GM21447 (cell line): ENCODE measurements at regions not wholly inside any gene's neighbourhood (a gene's known extent, or its start where the extent isn't known, plus 50 kb on each side); places are given as distances from the start of the nearest gene placed in this dataset.

ENCODE experiments used
- ATAC-seq: cut with Tn5 transposase; IDR thresholded peaks from one replicate; pipeline ENCODE4 v1.9.1; 2021; ENCODE audit not compliant: unreplicated experiment

DNA sequence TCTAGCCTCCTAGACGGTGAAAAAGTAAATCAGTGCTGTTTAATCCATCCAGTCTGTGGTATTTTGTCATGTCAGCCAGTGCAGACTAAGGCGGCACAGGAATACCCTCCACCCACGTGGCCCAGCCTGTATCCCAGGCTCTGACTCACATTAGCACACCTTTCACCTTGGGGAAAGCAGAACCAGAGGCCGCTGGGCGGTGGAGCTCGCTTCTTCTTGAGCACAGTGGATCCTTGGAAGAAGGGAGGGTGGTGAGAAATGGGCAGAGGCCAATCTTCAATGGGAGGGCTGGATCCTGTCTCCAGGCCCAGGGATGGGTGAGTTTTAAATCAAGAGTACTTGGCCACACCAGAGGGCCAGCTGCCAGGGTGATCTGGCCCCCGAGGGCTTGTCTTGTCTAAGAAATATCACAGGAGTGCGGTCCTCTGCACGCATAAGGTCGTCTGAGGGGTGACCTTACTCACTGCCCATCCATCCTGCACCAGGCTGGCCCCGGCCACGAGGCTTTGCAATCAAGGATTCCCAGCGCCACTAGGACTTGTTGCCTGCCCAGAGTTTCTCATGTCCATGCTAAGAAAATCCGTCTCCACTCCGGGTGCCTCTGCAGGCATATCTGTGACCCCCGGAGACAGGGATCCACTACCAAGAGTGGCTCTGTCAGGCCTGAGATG, 658.5 kb downstream of the BRD1 start:
- no peak for ATAC-seq

DNA sequence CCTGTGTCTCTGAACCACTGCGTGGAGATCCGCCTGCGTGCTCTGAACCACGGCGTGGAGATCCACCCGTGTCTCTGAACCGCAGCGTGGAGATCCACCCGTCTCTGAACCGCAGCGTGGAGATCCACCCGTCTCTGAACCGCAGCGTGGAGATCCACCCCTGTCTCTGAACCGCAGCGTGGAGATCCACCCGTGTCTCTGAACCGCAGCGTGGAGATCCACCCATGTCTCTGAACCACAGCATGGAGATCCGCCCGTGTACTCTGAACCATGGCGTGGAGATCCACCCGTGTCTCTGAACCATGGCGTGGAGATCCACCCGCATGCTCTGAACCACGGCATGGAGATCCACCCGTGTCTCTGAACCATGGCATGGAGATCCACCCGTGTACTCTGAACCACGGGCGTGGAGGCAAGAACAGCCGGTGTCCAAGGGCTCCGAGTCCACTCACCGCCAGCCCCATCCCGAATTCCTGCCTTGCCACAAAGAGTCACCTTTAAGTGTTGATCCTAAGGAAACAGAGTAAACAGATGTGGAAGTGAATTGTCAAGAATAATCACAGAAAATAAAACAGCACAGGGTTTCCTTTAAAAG, 659.4 kb downstream of the BRD1 start:
- no peak for ATAC-seq

DNA sequence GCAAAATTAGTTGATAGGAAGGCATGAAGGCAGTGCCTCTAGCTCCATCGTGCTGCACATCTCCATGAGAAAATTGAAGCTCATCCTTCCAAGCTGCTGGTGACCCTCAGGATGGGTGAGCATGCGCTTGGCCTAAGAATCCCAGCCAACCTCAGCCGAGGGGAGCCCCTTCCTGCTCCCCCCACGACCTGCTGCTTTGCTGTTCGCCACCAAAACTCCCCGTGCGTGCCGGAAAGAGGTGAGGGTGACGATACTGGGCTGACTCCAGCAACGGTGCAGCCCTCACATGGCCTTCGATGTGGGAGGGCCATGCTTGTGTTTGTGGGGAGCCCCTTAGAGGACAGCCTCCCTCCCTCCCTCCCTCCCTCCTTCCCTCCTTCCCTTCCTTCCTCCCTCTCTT, 660.9 kb downstream of the BRD1 start:
- no peak for ATAC-seq

DNA sequence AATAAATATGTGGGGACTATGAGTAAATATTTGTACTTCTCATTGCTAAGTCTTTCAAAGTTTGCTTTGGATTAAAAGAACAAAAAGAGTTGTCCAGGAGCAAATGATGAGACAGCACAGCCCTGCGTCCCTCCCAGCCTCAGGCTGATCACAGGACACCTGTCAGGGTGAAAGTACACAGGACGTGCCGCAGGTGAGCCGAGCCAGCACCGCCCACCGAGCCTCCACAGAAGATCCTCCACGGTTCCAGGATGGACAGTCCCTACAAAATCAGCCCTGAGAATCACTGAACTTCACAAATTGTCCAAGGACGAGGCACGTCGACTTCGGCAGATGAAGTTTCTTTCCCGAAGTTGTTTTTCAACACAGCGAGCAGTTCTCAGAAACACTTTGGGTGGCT, 661.5 kb downstream of the BRD1 start:
- no peak for ATAC-seq

DNA sequence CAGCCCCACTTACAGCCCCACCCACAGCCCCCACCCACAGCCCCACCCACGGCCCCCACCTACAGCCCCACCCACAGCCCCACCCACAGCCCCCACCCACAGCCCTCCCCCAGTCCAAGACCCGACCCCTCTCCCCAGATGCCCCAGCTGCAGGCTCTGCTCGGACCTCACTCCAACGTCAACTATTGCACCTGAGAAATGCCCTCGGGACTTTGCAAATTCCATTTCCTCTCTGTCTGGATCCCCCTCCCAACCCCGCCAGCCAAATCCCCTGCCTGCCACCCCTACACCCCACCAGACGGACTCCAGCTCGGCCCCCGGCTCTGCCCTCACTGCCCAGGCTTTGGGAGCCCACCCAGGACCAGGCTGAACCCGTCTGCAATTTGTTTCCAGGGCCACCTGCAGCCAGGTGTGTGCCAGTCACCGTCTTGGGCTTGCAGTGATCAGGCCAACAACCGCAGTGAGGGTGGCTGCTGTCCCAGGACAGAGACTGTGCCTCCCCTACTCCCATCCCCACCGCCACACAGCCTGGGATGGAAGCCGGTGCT, 662.8 kb downstream of the BRD1 start:
- ATAC-seq = no peak

DNA sequence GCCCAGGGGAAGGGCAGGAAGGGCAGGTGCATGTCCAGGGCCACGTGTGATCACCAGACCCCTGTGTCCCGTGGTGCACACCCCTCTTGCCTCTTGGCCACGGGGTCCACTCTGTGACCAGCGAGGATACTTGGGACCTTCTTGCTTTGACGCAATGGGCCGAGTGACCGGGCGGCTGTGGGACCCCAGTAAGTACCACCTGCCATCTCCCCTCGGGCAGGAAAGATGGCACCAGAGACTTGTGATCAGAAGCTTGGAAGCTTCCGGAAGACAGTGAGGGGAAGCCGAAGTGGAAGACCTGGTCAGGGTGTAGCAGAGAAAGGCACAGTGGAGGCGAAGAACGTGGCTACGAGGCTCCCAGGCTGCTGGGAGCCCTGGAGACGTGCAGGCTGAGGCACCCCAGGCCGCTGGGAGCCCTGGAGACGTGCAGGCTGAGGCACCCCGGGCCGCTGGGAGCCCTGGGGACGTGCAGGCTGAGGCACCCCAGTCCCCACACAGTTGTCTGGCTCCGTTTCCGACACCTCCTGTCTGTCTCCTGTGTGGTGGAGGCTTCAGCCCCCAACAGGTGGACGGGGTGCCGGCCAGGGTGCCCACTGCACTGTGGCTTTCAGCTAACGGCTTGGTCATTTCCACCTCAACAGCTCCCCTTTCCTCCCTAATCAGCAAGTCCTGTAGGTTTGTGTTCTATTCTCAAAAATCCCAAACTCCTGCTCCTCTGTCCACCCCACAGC, 663.5 kb downstream of the BRD1 start:
- no peak for ATAC-seq

DNA sequence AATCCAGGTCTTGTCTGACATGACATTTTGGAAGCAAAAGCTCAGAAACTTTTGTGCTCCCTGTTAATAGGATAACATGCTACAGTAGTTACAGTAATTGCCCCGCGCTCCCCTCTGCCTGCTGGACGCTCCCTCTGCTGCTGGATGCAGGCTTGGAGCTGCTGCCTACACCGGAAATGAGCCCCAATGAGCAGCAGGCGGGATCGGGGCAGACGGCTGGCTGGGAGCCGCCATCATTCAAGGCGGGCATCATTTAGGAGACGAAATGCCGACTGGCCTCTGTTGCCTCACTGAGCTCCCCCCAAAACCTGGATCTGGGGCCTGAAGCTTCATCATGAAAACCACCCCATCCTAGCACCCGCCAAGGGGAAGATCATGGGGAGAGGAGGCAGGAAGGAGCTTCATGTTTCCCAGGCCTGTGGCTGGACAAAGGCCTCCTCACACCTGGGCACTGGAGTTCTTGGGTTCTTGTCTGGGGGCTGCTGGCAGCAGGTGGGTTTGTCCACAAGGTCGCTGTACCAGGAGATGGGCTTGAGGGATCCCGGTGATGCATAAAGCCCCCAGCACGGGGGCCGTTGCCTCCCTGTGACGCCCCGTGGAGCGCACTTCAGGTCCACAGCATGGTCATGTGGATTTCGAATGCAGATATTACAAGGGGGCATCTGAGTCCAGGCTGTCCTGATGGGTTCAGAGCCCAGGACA, 664.3 kb downstream of the BRD1 start:
- ATAC-seq = no peak

DNA sequence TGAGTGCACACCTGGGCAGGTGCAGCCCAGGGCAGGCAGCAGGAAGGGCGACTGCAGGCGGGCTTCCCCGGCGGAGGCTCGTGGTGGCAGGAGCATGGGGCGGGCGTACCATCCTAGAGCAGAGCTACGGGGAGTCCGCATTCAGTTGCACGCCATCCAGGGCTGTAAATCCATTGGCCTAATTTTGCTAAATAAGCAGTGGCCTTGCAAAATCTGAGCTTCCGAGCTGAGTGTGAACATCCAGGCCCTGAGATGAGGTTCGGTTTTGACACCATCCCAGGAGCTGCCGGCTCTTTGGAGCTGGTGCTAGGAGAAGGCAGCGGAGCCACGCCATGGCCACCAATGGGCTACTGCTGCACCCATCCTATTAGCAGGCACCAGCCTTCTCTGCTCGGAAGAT, 664.8 kb downstream of the BRD1 start:
- no peak for ATAC-seq

DNA sequence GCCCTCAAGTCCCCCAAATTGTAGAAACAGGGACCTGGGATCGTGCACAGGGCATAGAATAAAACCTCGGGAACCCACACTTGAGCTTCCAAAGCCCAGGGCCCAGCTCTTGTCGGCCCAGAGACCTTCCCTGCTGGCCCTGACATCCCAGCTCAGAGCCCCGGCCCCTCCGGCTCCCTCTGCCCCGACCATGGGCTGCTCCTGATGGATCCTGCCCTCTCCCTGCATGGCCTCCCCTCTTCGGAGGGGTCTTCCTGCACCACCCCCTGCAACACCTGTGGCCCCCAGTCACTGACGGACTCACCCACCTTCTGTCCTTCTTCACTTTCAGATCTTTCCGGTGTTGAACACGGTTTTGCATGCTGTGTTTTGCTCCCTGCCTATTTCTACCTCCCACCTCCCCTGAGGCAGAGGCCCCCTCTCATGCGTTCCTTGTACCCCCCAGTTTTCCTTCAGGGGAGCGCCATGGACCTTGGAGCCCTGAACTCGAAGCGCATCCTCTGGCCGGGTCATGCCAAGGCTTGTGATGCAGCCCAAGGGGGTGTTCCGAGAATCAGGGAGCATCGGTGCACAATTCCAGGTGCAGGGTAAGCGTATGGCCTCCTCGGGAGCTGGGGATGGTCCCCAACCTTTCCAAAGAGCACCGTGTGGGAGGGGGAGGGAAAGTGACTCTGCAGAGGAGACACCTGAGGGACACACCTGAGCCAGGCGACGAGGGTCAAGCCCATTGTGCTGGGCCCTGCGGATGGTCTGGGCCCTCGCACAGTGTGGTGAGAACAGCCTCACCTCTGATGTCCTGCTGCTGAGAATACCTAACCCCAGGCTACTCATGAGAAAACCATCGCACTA, 666.4 kb downstream of the BRD1 start:
- ATAC-seq = no peak

DNA sequence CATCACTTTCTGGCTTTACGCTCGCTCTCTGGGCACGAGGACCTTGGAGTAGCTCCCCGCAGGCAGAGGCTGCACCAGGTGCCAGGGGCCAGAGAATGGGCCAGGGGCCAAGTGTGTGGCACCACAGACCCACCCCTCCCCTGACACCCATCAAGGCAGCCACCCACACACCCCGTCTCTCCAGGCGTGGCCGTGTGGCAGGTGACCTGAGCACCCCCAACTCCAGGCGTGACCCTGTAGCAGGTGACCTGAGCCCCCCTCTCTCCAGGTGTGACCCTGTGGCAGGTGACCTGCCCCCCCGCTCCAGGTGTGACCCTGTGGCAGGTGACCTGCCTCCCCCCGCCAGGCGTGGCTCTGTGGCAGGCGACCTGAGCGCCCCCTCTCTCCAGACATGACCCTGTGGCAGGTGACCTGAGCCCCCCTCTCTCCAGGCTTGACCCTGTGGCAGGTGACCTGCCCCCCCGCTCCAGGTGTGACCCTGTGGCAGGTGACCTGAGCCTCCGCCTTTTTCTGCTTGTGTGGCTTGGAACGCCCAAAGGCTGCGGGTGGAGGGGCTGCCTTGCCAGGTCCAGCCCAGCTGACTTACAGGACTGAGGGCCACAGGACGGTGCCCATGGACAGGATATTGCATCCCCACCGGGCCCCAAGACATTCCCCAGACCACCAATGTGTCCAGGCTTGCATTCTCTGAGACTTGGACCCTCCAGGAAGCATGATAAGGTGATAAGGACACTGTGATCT, 667.2 kb downstream of the BRD1 start:
- ATAC-seq = no peak

DNA sequence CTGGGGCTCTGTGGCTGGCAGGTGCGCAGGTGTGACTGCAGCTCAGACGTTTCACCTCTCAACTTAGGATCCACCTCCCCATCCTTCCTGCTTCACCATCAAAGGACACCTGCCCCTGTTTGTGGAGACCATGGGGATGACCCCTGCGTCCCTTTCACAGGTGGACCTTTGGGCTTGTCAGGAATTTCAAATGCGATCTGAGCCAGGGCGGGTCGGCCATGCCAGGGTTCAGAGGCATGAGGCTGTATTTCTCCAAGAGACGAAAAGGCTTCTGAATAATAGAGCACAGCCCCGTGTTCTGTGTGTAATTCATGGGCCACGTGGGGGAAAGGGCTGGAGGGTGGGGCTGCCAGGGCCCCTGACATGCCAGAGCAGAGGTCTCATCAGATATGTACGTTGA, 668.0 kb downstream of the BRD1 start:
- ATAC-seq = no peak

DNA sequence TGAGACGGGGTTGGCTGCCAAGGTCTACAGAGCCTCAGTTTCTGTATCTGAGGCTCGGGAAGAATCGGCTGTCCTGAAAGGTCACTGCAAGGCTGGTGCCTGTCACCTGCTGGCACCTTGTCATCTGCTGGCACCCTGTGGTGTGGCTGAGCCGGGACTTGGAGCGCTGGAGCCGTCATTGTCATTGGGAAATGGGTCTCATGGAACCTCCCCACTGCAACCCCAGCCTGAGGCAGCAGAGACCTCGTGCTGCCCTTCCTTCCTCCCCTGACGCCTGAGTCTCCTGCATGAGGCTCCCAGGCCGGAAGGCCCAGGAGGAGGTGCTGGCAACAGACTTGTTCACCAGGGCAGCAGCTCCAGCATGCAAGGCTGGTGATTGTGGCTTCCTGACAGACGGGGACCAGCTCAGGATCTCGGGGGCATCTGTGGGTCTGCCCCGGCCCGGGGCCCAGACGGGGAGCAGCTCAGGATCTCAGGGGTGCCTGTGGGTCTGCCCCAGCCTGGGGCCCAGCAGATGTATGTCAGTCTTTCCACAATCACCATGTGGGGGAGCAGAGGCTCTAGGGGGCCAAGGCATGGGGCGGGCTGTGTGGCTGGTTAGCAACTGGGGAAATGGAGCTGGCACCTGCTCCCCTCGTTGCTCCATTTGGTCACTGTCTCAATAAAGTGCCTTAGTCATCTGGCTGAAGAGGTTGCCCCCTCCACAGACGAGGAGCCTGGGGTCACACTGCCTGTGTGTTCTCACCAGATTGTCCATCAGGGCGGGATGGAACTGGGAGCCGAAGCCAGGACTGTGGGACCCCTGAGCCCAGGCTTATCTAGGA, 668.7 kb downstream of the BRD1 start:
- ATAC-seq = no peak

DNA sequence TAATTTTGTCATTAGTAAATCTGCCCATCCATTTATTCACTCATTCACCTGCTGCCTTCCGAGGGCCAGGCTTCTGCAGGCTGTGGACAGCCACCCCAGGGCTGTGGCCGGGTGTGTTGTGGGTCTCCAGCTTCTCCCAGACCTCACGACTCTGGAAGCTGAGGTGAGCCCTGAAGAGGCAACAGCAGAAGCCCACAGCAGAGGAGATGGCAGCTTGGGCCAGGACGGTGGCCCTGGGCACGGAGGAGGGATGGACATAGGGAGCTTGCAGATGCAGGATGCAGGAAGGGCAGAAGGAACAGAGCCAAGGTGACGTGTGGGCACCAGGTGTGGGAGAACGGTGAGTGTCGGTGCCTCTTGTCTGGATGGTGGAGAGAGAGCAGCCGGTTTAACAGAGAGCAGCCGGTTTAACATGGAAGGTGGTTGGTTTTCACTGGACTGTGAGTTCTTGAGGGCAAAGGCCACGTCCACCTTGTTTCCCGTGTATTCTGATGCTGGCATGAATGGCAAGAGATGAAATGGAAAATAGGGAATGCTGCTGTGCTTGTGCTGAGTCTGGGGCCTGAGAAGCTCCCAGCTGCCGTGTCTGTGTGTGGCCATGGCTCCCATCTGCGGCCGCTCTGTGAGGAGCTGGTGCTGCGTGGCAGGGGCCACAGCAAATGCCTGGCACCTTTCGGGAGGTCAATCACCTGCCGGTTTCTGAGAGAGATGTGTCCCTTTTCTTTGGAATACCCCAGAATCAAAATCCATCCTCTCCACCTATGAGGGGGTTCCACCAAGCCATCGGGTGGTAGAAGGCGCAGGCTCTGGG, 669.9 kb downstream of the BRD1 start:
- ATAC-seq = no peak

DNA sequence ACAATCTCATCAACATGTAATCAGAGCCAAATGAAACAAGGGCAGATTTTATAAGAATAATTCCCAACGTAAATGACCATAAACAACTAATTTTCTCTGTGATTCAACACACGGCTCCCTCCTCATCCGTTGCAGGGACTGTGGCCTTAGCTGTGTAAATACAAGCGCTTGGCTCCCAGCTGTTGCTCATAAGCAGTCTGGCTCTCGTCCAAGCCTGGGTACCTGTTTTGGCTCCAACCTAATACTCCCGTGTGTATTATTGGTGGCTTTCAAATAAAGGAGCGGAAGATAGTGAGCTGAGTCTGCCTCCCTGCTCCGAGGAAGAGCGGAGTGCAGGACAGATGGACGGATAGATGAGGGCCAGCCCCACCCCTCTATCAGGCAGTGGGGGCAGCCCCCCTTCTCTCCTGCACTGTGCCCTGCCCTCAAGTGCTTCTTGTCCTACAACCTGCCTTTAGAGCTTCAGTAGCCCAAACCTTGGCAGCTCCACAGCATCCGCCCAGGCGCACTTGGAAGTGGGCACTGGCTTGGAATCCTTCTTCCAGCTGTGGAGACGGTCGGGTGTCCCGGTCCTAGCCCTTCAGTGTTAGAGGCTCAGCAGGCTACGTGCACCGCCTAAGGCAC, 670.9 kb downstream of the BRD1 start:
- ATAC-seq = no peak

DNA sequence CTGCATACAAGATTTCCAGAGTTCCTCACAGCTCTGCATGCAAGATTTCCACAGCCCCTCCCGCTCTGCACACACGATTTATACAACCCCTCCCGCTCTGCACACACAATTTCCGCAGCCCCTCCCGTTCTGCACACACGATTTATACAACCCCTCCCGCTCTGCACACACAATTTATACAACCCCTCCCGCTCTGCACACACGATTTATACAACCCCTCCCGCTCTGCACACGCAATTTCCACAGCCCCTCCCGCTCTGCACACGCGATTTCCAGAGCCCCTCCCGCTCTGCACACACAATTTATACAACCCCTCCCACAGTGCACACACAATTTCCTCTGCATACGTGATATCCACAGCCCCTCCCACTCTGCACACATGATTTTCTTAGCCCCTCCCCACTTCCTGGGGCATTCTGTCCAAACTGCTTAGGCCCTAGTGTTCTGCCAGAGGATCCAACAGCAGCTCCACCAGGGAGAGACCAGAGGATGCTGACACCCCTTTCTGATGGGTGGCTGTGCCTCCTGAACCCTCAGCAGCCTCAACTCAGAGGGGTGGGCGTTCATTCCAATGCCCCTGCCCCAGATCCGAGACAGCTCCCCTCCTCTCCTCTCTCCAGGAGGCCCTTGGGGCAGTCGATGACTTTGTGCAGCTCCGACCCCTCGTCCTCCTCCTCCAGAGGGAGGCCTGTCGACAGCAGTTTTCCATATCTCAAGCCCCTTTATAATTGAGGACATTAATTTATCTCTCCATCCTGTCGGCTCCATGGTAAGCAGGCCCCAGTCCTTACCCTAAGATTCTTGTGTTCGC, 671.7 kb downstream of the BRD1 start:
- no peak for ATAC-seq

DNA sequence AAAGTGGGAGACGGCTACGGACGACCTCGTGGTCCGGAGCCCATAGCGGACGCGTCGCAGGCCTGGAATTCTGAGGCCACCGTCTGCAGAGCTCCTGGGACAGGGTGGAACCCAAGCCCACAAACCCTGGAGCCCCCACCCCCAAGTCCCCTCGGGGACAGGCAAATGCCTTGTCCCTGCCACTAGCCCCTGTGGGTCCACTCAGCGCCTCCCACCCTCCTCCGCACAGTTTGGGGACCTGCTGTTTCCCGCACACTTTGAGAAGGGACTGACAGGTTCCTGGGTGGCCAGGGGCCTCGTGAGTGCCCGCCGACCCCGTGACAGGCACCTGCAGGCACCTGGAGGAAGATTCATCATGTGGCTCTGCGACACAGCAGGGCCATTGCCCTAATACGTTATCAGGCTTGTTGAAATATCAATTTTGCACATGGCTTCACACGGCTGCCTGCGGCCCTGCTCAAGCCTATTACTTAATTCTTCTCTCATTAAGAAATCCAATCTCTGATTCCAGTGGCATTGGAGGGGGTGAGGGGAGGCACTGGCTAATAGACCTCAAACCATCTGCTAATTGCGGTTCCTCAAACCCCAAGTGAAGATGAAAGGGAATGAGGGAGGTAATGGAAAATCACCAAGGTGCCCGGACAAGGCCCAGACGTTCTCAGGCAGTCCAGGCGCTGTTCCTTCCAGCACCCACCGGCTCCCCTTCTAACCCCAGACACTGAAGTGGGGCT, 672.5 kb downstream of the BRD1 start:
- ATAC-seq = no peak
